ENCODE measurements at regions not wholly inside any gene's neighbourhood (a gene's known extent, or its start where the extent isn't known, plus 50 kb on each side); places are given as distances from the start of the nearest gene placed in this dataset.
A peak's percentile ranks its signal among the peaks of the same experiment; 100 is the strongest.

- H3K79me2 ChIP-seq (ENCODE audit: low read length), result peaks cover 15% of the 10 kb centered on the region
- H3K4me1 ChIP-seq (ENCODE audit: insufficient read depth, low read length), result peaks cover 50% of the 10 kb centered on the region
- TF ChIP-seq EZH2phosphoT487 (IDR thresholded peaks at IDR 0.05; ENCODE audit: borderline replicate concordance, low read length), result no peak
- TF ChIP-seq EZH2 (IDR thresholded peaks at IDR 0.05; ENCODE audit: low read length, unreplicated experiment), result no peak
- TF ChIP-seq, protein P1, sequence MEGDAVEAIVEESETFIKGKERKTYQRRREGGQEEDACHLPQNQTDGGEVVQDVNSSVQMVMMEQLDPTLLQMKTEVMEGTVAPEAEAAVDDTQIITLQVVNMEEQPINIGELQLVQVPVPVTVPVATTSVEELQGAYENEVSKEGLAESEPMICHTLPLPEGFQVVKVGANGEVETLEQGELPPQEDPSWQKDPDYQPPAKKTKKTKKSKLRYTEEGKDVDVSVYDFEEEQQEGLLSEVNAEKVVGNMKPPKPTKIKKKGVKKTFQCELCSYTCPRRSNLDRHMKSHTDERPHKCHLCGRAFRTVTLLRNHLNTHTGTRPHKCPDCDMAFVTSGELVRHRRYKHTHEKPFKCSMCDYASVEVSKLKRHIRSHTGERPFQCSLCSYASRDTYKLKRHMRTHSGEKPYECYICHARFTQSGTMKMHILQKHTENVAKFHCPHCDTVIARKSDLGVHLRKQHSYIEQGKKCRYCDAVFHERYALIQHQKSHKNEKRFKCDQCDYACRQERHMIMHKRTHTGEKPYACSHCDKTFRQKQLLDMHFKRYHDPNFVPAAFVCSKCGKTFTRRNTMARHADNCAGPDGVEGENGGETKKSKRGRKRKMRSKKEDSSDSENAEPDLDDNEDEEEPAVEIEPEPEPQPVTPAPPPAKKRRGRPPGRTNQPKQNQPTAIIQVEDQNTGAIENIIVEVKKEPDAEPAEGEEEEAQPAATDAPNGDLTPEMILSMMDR (conservative IDR thresholded peaks at IDR 0.05; ENCODE audit: low read depth, low read length), result no peak
- H3K4me2 ChIP-seq (ENCODE audit: low read length), result peak overlapping the region; percentile 87
- peaks cover 4% of the 10 kb centered on the region for H3F3A ChIP-seq (ENCODE audit: low read length, unreplicated experiment)
- no peaks in the 10 kb centered on the region for H4K20me1 ChIP-seq (ENCODE audit: low read length)
- ChIA-PET CTCF (interaction anchor here (0.8 kb wide), 1 partner anchor 345 kb away, joined by 3 read pairs; no protein-coding TSS in a partner anchor), POLR2A (ENCODE audit: unreplicated experiment) (interaction anchor here (0.6 to 1.6 kb wide), 2 partner anchors 11 to 13 kb away, joined by 3 to 6 read pairs; no protein-coding TSS in a partner anchor)
- peak overlapping the region; percentile 93 for H3K9ac ChIP-seq (ENCODE audit: low read length)
- H3K9me2 ChIP-seq (replicated peaks; ENCODE audit: low read length), result no peaks in the 10 kb centered on the region
- no peaks in the 10 kb centered on the region for H3K27me3 ChIP-seq (ENCODE audit: low read length)
- DNase-seq (no peak), ATAC-seq (no peak)
- H3K36me3 ChIP-seq (ENCODE audit: low read depth, low read length), result no peaks in the 10 kb centered on the region
- H2AFZ ChIP-seq (ENCODE audit: low read length), result no peak overlapping the region
- no TSS peak for BruUV-seq (replicated peaks)
- no peaks in the 10 kb centered on the region for H3K9me3 ChIP-seq (ENCODE audit: low read length)
- peak overlapping the region; percentile 98 for H3K27ac ChIP-seq (ENCODE audit: low read length)
- H3K4me3 ChIP-seq (ENCODE audit: low read length), result no peak overlapping the region
- intact Hi-C loops (cut with micrococcal nuclease), result loop anchor here (10.0 kb wide), 1 partner anchor 340 kb away; no protein-coding TSS in a partner anchor
These were observed 136.4 kb downstream of the C9orf50 start for GRCh38 chr9:129484352-129485000.

- DNase-seq (peak; percentile 72), ATAC-seq (peak; percentile 14)
- Histone ChIP-seq H3F3A (ENCODE audit: low read length, unreplicated experiment) (no peaks in the 10 kb centered on the region), H3K9ac (ENCODE audit: low read length) (peak overlapping the region; percentile 93), H3K79me2 (ENCODE audit: low read length) (0 out of 2 replicates have a peak, but pooled peaks cover 7% of the 10 kb centered on the region), H3K4me3 (ENCODE audit: low read length) (peak overlapping the region; percentile 55; the same call in 1 of the 2 replicates), H4K20me1 (ENCODE audit: low read length) (no peaks in the 10 kb centered on the region), H3K9me3 (ENCODE audit: low read length) (no peaks in the 10 kb centered on the region), H3K27me3 (ENCODE audit: low read length) (no peaks in the 10 kb centered on the region), H3K4me1 (ENCODE audit: insufficient read depth, low read length) (peaks cover 42% of the 10 kb centered on the region), H3K36me3 (ENCODE audit: low read depth, low read length) (no peaks in the 10 kb centered on the region), H3K27ac (ENCODE audit: low read length) (peak overlapping the region; percentile 98), H3K4me2 (ENCODE audit: low read length) (peak overlapping the region; percentile 87), H3K9me2 (replicated peaks; ENCODE audit: low read length) (no peaks in the 10 kb centered on the region), H2AFZ (ENCODE audit: low read length) (peak overlapping the region; percentile 71)
- TF ChIP-seq, protein P1 (conservative IDR thresholded peaks at IDR 0.05; ENCODE audit: low read depth, low read length), result no peak
- no peak for TF ChIP-seq EZH2 (IDR thresholded peaks at IDR 0.05; ENCODE audit: low read length, unreplicated experiment)
- TF ChIP-seq EZH2phosphoT487 (IDR thresholded peaks at IDR 0.05; ENCODE audit: borderline replicate concordance, low read length), result no peak
- intact Hi-C loops (cut with micrococcal nuclease), result loop anchor here (2.0 to 10.0 kb wide), 2 partner anchors 309 to 339 kb away; no protein-coding TSS in a partner anchor
- CTCF ChIA-PET, result interaction anchor here (0.7 to 0.8 kb wide), 2 partner anchors 344 to 345 kb away, joined by 3 read pairs; no protein-coding TSS in a partner anchor
- TSS peak; percentile 69 for BruUV-seq (replicated peaks)
- POLR2A ChIA-PET (ENCODE audit: unreplicated experiment), result interaction anchor here (0.5 to 2.1 kb wide), 11 partner anchors 12 to 344 kb away, joined by 3 to 13 read pairs (median 4); partner anchors contain the start of gene IER5L
These were observed 137.2 kb downstream of the C9orf50 start for GRCh38 chr9:129483415-129484351.

Measured in PC-3 (cell line).